ENCODE measurements at regions not wholly inside any gene's neighbourhood (a gene's known extent, or its start where the extent isn't known, plus 50 kb on each side); places are given as distances from the start of the nearest gene placed in this dataset.

DNA sequence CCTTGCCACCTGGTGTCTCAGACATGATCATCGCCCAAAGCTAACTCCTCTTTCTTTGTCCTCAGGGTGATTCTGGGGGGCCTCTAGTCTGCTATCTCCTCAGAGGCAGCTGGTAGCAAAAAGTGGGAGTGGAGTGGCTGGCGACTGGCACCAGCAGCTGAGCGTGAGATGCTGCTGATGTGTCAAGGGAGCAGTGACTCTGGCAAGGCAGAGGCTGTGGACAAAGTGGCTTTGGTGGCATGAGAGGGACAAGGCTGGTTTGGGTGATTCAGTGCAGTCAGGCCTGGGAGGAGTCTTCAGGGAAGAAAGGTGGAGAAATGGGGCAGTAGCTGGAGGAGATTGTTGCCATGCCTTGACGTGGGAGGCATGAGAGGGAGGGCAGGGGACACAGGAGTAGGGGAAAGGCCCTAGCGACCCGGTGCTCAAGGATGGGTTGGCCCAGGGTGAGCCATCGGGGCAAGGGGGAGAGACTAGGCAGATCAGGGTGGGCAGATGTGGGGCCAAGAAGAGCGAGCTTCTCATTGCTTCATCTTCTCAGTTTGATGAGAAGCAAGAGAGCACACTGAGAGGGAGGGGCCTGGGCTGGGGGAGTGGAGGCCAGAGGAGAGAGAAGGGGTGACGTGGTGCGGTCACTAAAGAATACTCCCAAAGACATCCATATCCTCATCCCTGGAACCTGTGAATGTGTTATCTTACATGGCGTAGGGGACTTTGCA, 64.2 kb upstream of the SPTLC1 start:
- TF ChIP-seq POLR2A (IDR thresholded peaks at IDR 0.05) (no peak), POLR2AphosphoS5 (IDR thresholded peaks at IDR 0.05; ENCODE audit: insufficient read depth in 1 of 2, low read depth in 1 of 2) (no peak)

Measured in vagina (tissue), 2 donors.